Tibial artery (tissue), 4 donors: ENCODE measurements at regions not wholly inside any gene's neighbourhood (a gene's known extent, or its start where the extent isn't known, plus 50 kb on each side); places are given as distances from the start of the nearest gene placed in this dataset.

ENCODE experiments used
- DNase-seq, 2 donors: peaks; one replicate each; pipeline ENCODE4 v3.0.0-alpha.2; 2019
- H3K27ac ChIP-seq, 2 donors: fragments of 200-600 bp; sonication (generic) in 1 of 2; 1 replicate in 1 of 2; 2 replicates in 1 of 2; pipeline ENCODE4 v1.5.1; 2018 to 2019; ENCODE audit warnings: mild to moderate bottlenecking in 1 of 2
- H3K27me3 ChIP-seq, 2 donors: fragments of 200-600 bp; sonication (generic) in 1 of 2; one replicate each; pipeline versions ENCODE4 v1.5.1 to v1.6.0; 2016 to 2019
- H3K36me3 ChIP-seq, 3 donors: fragments of 200-600 bp; sonication (generic) in 2 of 3; one replicate each; pipeline ENCODE4 v1.5.1; 2016 to 2019; ENCODE audit warnings: mild to moderate bottlenecking in 2 of 3
- H3K4me1 ChIP-seq, 4 donors: fragments of 200-600 bp; sonication (generic) in 2 of 4; 1 replicate in 3 of 4; 2 replicates in 1 of 4; pipeline ENCODE4 v1.5.1; 2016 to 2019
- H3K4me3 ChIP-seq, 2 donors: fragments of 200-600 bp; sonication (generic) in 1 of 2; 1 replicate in 1 of 2; 2 replicates in 1 of 2; pipeline ENCODE4 v1.5.1; 2018 to 2019; ENCODE audit warnings: mild to moderate bottlenecking in 2 of 2
- H3K9me3 ChIP-seq, 3 donors: fragments of 200-600 bp; sonication (generic) in 1 of 3; one replicate each; pipeline ENCODE4 v1.5.1; 2016 to 2019
- intact Hi-C: fragments of 100-400 bp; cut with DNase I; formaldehyde crosslinking; loops from one replicate; pipeline ENCODE4 v1.15.0; 2023; ENCODE audit warnings: low total_unique reads
- TF ChIP-seq, protein P1 (sequence below), 2 experiments: fragments of 200-600 bp in 1 of 2; fragments of 450-650 bp in 1 of 2; IDR thresholded peaks; one replicate each; pipeline ENCODE4 v1.5.1; 2017 to 2019; ENCODE audit warnings: antibody characterized with exemption in 2 of 2, mild to moderate bottlenecking in 1 of 2, moderate library complexity in 1 of 2

DNA sequence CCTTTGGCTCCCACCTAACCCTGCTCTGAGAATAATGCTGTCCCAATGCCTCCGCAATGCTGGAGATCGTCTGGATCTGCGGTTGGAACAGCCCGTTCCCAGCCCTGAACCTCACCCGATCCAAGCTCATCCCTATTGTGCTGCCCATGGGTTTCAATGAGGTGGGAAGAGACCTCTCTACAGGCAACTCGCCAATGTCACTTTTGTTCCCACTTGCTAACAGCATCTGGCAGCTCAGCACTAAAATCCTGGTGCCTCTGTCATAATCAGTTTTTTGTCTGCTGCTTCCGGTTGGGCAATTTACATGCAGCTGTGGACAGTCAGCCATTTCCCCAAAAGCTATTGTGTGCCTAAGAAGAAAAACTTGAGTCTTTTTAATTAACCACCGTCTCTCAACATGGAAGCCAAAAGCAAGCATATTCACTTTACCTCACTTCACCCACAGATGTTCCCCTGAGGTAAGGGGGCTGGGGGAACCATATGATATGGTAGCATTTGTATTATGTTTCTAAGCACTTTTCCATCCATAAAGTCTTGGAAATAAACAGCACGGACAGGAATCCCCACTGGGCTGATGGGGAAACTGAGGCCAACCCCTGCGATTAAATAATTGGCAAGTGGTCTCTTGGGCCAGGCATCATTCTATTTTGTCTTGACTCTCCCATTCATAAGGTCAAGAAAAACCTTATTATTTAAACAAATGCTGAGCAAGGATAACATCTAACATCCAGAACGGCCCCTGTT, 159.2 kb upstream of the CDH5 start:
- no peak overlapping the region for H3K27ac ChIP-seq
- H3K27me3 ChIP-seq = no peaks in the 10 kb centered on the region
- TF ChIP-seq, protein P1, sequence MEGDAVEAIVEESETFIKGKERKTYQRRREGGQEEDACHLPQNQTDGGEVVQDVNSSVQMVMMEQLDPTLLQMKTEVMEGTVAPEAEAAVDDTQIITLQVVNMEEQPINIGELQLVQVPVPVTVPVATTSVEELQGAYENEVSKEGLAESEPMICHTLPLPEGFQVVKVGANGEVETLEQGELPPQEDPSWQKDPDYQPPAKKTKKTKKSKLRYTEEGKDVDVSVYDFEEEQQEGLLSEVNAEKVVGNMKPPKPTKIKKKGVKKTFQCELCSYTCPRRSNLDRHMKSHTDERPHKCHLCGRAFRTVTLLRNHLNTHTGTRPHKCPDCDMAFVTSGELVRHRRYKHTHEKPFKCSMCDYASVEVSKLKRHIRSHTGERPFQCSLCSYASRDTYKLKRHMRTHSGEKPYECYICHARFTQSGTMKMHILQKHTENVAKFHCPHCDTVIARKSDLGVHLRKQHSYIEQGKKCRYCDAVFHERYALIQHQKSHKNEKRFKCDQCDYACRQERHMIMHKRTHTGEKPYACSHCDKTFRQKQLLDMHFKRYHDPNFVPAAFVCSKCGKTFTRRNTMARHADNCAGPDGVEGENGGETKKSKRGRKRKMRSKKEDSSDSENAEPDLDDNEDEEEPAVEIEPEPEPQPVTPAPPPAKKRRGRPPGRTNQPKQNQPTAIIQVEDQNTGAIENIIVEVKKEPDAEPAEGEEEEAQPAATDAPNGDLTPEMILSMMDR (IDR thresholded peaks at IDR 0.05) = no peak
- peaks cover 0 to 6% (median 2%) of the 10 kb centered on the region in 4 donors for H3K4me1 ChIP-seq
- no peaks in the 10 kb centered on the region for H3K9me3 ChIP-seq
- DNase-seq = peak in 1 of 2 donors; percentile 55
- intact Hi-C loops = no loop called here
- no peaks in the 10 kb centered on the region for H3K36me3 ChIP-seq
- H3K4me3 ChIP-seq = no peak overlapping the region

DNA sequence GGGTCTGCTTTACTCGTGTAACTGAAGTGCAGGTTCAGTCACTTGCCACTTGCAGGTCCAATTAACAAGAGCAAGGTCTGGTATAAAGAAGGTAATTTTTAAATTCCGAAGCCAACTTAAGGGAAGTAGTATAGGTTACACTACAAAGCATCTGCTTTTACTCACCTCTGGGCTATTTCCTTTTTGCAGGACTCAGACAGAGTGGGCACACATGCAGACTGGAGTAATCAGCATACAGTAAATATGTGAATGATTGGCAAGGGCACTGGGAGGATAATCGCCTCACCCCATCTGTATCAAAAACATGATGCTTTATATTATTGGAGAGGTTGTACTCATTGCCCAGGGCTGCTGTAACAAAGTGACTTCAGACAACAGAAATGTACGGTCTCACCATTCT, 160.1 kb upstream of the CDH5 start:
- intact Hi-C loops = no loop called here
- DNase-seq = no peak
- TF ChIP-seq, protein P1 (IDR thresholded peaks at IDR 0.05) = no peak

DNA sequence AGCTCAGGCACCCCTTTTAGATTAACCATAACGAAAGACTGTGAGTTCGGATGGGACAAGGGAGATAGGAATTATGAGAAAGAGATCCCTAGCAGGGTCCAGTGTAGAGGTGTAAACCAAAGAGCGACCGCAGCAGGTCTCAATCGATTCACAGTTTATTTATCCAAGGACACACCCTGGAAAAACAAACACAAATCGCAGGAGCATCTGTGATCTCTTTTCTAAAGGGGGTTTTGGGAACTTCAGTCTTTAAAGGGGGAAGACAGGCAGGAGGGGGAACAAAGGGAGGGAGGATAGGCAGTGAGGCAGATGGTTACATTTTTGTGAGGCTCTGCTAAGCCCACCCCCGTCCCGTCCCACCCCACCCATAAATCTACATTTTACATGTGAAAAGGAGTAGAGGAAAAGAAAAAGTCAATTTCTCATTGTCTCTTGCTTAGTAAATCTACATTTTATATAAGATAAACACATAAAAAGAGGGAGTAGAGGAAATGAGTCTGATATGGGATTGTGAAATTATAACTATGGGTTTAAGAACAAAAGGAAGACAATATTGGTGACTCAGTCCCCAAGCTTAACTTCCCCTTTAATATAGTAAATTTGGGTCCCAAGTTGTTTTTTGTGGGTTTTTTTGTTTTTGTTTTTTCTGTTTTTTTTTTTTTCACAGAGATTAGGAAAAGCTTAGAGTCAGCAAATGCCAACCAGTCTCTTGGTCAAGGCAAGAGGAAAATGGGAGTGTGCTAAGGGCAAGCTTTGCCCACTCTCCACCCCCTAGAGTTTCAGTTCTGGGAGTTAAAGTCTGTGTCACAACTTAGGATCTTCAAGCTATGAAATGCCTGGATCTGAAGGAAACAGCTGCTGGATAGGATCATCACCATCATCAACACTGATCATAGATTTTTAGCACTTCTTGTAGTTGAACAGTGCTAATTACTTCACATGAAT, 160.9 kb upstream of the CDH5 start:
- no peak for DNase-seq
- no peaks in the 10 kb centered on the region for H3K9me3 ChIP-seq
- no peaks in the 10 kb centered on the region for H3K27me3 ChIP-seq
- no peak overlapping the region for H3K4me3 ChIP-seq
- intact Hi-C loops = no loop called here
- no peaks in the 10 kb centered on the region for H3K36me3 ChIP-seq
- H3K27ac ChIP-seq = peak overlapping the region in 1 of 2 donors; percentile 25
- TF ChIP-seq, protein P1 (IDR thresholded peaks at IDR 0.05) = no peak
- peaks cover 0 to 6% (median 2%) of the 10 kb centered on the region in 4 donors for H3K4me1 ChIP-seq

More for the DNA sequence above, 160.1 kb upstream of the CDH5 start:
- Histone ChIP-seq H3K4me3 (no peak overlapping the region), H3K36me3 (no peaks in the 10 kb centered on the region), H3K9me3 (no peaks in the 10 kb centered on the region), H3K4me1 (peaks cover 0 to 6% (median 2%) of the 10 kb centered on the region in 4 donors), H3K27me3 (no peaks in the 10 kb centered on the region), H3K27ac (no peak overlapping the region)

DNA sequence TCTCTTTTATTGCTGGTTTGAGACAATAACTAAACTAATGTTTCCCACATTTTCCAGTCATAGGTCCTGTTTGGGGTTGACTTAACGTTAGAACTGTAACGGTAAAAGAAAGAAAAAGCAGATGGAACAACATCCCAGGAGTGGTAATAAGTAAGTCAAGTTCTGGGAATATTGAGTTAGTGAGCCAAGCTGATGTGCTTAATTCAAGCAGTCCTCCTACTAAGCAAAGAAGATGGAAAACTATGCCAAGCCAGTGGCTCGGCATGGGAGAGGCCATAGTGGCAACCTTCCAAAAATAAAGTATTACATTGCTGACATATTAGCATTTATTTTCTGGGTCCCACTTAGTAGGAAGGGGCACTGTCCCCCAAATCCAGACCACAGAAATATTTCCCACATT, 161.7 kb upstream of the CDH5 start:
- Histone ChIP-seq H3K4me1 (peaks cover 0 to 6% (median 2%) of the 10 kb centered on the region in 4 donors), H3K9me3 (no peaks in the 10 kb centered on the region), H3K36me3 (no peaks in the 10 kb centered on the region), H3K27ac (peak overlapping the region in 1 of 2 donors; percentile 25), H3K4me3 (no peak overlapping the region), H3K27me3 (no peaks in the 10 kb centered on the region)
- no peak for DNase-seq
- TF ChIP-seq, protein P1 (IDR thresholded peaks at IDR 0.05) = no peak
- intact Hi-C loops = no loop called here

DNA sequence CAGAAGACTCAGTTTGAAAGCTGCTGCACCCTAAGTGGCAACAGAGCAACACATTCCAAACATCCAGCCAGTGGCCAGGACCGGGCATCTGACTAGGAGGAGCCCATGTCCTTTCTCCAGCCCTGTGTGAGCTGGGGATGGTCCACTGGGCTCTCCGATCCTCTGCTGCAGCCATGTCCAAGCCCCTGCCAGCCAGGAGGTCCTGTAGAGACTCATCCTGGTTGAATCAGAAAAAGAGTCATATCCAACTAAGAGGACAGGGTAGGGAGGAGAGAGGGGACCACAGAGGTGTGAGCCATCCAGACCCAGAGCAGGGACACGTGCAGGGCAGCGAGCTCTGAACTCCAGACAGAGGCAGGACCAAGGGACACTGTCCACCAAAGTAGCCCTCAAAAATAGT, 163.0 kb upstream of the CDH5 start:
- Histone ChIP-seq H3K27me3 (no peaks in the 10 kb centered on the region), H3K36me3 (no peaks in the 10 kb centered on the region), H3K9me3 (no peaks in the 10 kb centered on the region), H3K4me1 (peaks cover 0 to 6% (median 4%) of the 10 kb centered on the region in 4 donors), H3K4me3 (no peak overlapping the region), H3K27ac (no peak overlapping the region)
- no peak for DNase-seq
- intact Hi-C loops = no loop called here
- TF ChIP-seq, protein P1 (IDR thresholded peaks at IDR 0.05) = no peak
